Effector CD8-positive, alpha-beta T cell (primary cell): ENCODE measurements at regions not wholly inside any gene's neighbourhood (a gene's known extent, or its start where the extent isn't known, plus 50 kb on each side); places are given as distances from the start of the nearest gene placed in this dataset.

Experiments used
- DNase-seq: peaks from one replicate; lab custom pipeline; 2025; lab: John Stamatoyannopoulos, UW

DNA sequence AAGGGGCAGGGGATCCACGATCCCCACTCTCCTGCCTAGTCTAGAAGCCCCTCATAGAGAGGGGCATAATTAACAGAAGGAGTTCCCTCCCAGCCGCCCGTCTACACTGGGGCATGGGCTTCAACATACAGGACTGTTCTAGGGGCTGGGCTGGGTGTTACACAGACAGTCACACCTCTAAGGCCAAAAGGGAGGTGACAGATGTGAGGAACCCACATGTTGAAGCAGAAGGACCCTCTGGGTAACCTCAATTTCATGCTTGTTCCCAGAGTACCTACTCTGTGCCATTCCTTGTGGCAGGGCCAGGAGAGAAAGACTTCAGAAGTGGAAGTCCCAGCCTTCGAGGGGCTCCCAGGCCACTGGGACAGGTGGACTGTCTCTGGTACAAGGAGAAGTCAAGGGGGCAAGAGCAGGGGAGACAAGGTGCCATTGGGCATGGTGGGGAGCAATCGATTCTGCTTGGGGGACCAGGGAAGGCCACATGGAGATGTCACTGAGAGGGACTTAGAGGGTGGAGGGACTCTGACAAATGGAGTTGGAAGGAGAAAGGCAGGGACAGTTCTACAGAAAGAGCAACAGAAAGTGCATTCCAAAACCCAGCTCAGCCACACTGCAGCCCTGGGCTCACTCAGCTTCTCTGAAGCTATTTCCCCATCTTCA is 71.3 kb downstream of the CPN2 start:
- no peak for DNase-seq

DNA sequence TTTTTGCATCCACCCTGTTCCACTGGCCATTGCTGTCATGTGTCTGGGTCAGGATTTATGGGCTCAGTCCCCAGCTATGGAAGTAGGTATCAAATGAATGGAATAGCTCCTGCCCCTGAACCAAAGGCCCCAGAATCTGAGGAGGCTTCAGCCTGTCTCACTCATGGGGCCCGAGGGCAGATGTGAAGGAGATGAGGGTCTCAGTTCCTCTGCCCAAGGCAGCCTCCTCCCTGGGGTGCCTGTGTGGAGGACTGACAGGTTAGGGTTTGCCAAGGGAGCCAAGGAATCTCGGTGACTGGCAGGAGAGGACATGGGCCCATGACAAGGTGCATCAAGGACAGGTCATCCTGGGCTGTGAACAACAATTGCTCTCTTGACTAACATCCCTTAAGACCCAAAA is 70.4 kb downstream of the CPN2 start:
- DNase-seq: no peak

DNA sequence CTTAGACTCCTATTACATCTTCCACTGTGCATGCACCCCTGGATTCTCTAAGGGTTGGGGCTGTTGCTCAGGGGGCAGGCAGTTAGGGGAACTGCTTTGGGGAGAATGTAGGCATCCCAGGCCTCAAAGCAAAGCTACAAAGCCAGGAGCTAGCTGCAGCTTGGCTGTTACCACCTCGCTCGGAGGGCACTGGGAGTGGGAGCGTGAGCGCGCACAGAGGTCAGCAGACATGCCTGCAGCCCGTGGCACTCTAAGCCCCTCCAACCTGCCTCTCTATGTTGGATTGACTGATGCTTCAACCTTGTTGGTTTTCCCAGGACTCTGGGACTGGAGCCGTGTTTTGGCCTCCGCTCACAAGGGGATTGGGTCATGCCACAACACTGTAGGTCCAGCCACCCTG is 69.8 kb downstream of the CPN2 start:
- no peak for DNase-seq

DNA sequence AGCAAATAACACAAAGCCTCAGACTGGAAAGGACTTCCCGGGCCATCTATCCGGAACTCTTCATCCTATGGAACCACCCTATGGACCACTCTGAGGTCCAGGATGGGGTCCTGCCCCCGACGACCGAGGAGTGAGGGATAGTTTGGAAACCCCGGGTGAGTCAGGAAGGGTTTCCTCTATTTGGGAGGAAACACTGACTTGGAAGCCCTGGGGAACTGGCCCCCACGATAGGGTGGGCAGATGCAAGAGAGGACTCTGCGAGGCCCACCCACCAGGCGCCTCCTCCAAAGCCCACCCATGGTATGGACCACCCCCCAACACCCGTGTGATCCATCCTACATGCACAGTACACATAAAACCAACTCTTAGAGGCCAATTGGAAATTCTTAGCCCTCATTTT is 69.4 kb downstream of the CPN2 start:
- no peak for DNase-seq

DNA sequence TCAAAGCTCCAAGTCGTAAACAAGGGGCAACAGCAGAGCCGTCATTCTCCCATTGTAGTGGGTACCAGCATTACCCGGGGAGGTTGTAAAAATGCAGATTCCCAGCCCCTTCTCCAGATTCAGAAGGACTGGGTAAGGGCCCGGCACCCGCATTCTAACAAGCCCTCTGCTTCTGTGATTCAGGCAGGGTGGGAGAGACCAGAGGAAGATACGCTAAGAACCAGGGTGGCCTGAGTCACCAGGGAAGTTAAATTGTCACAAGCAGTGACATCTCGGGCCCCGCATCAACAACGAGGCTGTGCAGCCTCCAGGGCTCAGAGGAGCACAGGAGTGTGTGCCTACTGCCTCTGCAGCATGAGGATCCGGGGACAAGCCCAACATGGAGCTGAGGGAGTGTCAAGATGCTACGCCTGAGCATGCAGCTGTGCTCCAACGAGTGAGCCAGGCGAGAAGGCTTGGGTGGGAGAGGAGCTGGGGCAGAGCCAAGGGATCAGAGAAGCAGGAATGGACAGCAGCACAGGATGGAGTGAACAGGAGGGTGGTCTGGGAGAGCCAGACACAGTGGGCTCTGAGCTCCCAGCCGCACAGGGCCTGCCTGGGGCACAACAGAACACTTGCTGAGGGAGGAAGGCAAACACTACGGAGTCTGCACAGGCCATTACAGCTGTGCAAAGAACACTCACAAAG is 68.5 kb downstream of the CPN2 start:
- no peak for DNase-seq

DNA sequence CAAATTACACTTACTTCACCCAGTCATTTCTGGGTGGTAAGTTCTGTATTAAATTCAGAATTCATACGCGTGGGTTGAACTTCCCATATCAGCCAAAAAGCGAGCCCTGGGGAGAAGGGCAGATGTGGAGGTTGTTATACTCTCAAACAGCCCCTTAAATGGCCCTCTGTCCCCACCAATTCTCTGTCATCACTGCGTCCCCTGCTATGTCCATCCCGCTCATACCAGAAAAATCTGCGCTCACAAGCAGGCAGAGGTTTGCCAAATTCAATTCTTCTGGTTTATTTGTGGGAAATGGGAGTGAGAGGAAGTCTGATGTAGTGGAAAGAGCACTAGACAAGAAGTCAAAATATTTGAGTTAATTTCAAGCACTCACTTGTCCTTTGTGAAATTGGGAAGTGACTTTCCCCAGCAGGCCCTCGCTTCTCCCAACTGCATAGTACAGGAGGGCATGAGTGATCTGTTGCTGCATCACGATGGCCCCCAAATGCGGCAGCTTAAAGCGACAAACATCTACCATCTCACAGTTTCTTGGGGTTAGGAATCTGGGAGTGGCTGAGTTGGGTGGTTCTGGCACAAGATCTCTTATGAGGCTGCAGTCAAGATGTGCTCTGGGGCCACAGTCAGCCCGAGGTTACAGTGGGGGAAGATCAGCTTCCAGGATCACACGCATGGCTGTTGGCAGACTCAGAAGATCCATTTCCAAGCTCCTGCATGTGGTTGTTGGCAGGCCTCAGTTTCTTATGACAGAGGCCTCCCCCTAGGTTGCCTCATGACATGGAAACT is 67.7 kb downstream of the CPN2 start:
- DNase-seq: no peak

DNA sequence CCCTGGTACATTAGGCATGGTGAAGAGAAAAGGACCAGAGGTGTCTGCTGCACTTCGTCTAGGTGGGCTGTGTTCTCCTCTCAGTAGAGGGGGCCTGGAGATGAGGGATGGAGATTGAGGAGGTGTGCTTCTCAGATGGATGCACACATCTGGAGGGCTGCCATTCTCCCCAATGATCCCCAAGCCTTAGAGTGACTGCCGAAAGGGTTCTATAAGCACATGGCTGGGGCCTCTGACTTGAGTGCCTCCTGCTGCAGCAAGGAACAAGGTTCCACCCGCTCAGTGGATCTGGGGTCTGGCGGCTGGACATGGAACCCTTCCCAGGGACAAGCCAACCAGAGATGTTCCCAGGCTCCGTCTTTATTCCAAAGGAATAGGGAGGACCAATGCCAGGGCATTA is 66.8 kb downstream of the CPN2 start:
- no peak for DNase-seq

DNA sequence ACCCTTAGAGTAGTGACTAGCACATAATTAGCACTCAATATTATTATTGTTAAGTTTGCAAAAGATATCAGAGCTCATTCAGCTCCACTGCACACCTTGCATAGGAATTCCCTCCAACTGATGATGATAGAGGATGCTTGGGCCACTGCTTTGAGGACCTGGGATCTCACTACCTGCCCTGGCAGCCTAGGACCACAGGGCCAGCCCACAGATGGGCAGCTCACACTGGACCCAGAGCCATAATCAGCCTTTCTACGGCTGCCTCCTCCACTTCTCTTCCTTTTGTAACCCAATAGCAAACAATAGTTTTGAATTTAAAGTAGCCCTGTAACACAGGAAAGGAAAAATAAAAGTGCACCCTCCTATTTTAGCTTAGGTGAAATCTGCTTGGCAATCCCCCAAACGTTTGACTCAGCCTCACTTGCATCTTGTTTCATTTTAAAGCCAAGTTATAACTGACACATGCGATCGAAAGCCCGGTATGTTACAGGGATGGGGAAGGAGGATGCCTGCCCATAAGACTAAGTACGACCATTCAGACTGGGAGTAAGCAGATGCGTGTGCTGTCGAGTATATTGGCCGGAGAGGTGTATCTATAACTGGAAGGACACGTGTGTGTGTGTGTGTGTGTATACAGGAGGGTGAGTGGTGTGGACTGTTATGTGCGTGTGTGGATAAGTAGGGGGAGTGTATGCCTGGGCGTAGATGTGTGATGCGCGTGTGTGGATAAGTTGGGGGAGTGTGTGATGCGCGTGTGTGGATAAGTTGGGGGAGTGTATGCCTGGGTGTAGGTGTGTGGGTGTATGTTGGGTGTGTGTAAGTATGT is 65.9 kb downstream of the CPN2 start:
- no peak for DNase-seq

DNA sequence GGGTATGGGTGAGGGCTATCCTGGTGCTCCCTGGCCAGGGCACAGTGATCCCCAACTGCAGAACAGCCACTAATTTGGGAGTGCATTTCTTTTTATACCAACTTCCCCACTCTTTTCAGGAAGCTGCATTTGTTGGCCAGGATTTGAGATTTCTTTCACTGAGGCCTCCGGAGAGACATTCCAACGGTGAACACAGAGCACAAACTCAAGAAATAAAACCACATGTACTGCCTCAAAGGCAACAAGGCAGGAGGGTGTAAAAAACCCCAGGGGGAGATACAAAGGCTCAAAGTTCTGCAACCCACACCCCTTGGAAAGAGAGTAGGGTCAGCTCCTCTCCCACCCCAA is 65.3 kb downstream of the CPN2 start:
- DNase-seq: no peak

DNA sequence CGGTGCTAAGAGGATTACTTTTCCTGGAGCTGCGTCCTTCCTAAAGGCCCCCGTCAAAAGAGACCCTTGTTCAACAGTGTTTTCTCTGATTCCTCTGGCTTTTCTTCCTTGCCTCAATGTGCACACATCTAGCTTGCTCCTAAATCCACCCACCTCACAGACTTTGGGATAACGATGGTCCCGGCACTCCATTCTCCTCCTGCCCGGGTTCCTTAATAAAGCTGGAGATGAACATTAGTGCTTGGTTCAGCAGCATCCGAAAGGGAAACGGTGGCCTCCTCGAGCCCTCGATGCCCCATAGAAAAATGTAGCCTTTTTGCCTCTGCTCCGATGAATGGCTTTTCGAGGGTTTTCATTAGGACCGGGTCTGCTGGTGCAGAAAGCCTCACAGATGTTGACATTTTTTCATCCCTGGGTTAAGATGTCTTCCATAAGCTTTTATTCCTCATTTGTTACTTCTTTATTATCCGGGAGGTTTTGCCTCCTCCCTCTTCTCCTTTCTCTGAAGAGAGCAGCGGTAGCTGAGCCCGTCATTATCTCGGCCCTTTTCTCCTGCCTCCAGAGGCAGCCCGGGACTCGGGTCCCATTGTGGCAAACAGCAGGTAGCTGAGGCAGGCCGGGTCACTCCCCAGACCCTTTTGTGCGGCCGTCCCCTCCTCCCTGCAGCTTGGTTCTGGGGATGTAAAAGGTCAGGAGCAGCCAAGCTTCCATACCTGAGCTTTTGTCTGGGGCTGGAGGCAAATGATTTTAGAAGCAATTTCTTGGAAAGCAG is 64.6 kb downstream of the CPN2 start:
- DNase-seq: no peak

DNA sequence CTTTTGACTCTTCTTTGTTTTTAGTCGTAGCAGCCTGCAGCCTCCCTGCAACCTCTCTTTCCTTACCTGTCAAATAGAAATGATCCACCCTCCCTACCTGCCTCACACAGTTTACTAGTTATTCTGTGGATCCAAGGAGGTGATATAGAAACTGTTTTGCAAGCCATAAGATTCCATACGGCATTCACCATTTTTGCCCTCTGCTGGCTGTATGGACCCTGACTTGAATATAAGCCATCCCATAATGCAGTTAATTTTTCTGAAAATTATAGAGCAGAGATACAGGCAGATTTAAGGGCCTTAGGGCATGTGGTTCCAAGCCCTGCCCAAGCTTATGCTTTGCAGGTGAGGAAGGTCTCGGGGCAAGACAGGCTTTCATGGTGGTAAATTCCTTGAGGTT is 63.8 kb downstream of the CPN2 start:
- no peak for DNase-seq

DNA sequence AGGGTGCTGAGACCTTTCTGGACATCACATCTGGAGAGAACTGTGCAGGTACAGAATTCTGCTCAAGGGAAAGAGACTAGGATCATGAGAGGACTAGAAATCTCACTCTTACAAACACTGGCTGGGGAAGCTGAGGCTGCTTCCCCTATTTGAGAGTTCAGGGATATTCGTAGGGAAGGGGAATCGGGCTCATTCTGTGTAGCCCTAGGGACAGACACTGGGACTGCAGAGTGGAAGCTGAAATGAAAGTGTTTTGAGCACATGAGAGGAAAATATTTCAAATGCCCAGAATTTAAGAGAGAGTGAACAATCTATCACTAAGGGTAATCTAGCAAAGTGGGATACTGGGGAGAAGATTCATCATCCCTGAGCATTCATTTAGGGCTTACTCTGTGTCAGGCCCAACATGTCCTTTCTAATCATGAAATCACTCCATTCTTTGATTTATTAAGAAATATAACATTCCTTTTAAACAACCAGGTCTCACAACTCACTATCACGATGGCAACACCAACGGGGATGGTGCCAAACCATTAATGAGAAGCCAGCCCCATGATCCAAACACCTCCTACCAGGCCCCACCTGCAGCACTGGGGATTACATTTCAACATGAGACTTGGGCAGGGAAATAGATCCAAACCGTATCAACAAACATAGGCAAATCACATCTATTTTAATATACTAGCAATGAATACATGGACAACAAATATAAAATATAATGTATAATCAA is 63.0 kb downstream of the CPN2 start:
- no peak for DNase-seq
